ENCODE measurements at regions not wholly inside any gene's neighbourhood (a gene's known extent, or its start where the extent isn't known, plus 50 kb on each side); places are given as distances from the start of the nearest gene placed in this dataset.

DNA sequence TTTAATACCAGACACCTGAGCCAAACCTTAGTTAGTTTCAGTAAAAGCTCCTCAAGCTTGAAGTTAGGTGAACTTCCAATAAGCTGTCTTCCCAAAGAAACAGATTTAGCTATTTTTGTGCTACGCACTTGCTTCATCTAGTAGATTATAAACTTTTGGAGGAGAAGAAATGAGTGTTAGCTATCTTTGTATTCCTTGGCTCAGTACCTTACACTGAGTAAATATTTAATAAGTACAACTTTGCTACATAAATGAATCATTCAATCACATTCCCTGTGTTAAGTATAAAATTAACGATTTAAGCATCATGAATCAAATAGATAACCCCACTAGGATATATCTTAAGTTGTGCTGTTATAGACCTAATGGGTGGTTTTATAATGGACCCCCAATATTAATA, 307.0 kb downstream of the PCNX1 start:
- H3K9ac ChIP-seq (ENCODE audit: low read depth in 1 of 2, low read length in 2 of 2), result no peak overlapping the region
- H3K36me3 ChIP-seq (ENCODE audit: control insufficient read depth in 2 of 2, insufficient read depth in 2 of 2, low read length in 2 of 2), result no peaks in the 10 kb centered on the region
- no peaks in the 10 kb centered on the region for H3K4me1 ChIP-seq (ENCODE audit: control insufficient read depth in 2 of 2, insufficient read depth in 2 of 2, low read length in 2 of 2)
- no peaks in the 10 kb centered on the region for H3K9me3 ChIP-seq (ENCODE audit: control insufficient read depth in 2 of 2, low read length in 2 of 2)
- H3K27me3 ChIP-seq (ENCODE audit: control insufficient read depth in 2 of 2, insufficient read depth in 2 of 2, low read length in 2 of 2), result no peaks in the 10 kb centered on the region
- no peak overlapping the region for H3K27ac ChIP-seq (ENCODE audit: low read depth in 2 of 2, low read length in 2 of 2)
- no peak overlapping the region for H3K4me3 ChIP-seq (ENCODE audit: low read length in 2 of 2)

GRCh38 chr14:71220462-71220861, 313.2 kb downstream of the PCNX1 start:
- H3K27ac ChIP-seq (ENCODE audit: low read depth in 2 of 2, low read length in 2 of 2), result no peak overlapping the region
- no peaks in the 10 kb centered on the region for H3K9me3 ChIP-seq (ENCODE audit: control insufficient read depth in 2 of 2, low read length in 2 of 2)
- H3K36me3 ChIP-seq (ENCODE audit: control insufficient read depth in 2 of 2, insufficient read depth in 2 of 2, low read length in 2 of 2), result no peaks in the 10 kb centered on the region
- no peak overlapping the region for H3K4me3 ChIP-seq (ENCODE audit: low read length in 2 of 2)
- H3K9ac ChIP-seq (ENCODE audit: low read depth in 1 of 2, low read length in 2 of 2), result no peak overlapping the region
- no peaks in the 10 kb centered on the region for H3K4me1 ChIP-seq (ENCODE audit: control insufficient read depth in 2 of 2, insufficient read depth in 2 of 2, low read length in 2 of 2)
- no peaks in the 10 kb centered on the region for H3K27me3 ChIP-seq (ENCODE audit: control insufficient read depth in 2 of 2, insufficient read depth in 2 of 2, low read length in 2 of 2)

GRCh38 chr14:71221119-71221518, 313.9 kb downstream of the PCNX1 start:
- Histone ChIP-seq H3K4me1 (ENCODE audit: control insufficient read depth in 2 of 2, insufficient read depth in 2 of 2, low read length in 2 of 2) (no peaks in the 10 kb centered on the region), H3K27ac (ENCODE audit: low read depth in 2 of 2, low read length in 2 of 2) (no peak overlapping the region), H3K4me3 (ENCODE audit: low read length in 2 of 2) (no peak overlapping the region), H3K27me3 (ENCODE audit: control insufficient read depth in 2 of 2, insufficient read depth in 2 of 2, low read length in 2 of 2) (no peaks in the 10 kb centered on the region), H3K36me3 (ENCODE audit: control insufficient read depth in 2 of 2, insufficient read depth in 2 of 2, low read length in 2 of 2) (no peaks in the 10 kb centered on the region), H3K9me3 (ENCODE audit: control insufficient read depth in 2 of 2, low read length in 2 of 2) (no peaks in the 10 kb centered on the region), H3K9ac (ENCODE audit: low read depth in 1 of 2, low read length in 2 of 2) (no peak overlapping the region)

GRCh38 chr14:71225113-71225512, 317.9 kb downstream of the PCNX1 start:
- Histone ChIP-seq H3K27ac (ENCODE audit: low read depth in 2 of 2, low read length in 2 of 2) (no peak overlapping the region), H3K9me3 (ENCODE audit: control insufficient read depth in 2 of 2, low read length in 2 of 2) (no peaks in the 10 kb centered on the region), H3K9ac (ENCODE audit: low read depth in 1 of 2, low read length in 2 of 2) (no peak overlapping the region), H3K4me3 (ENCODE audit: low read length in 2 of 2) (no peak overlapping the region), H3K27me3 (ENCODE audit: control insufficient read depth in 2 of 2, insufficient read depth in 2 of 2, low read length in 2 of 2) (no peaks in the 10 kb centered on the region), H3K4me1 (ENCODE audit: control insufficient read depth in 2 of 2, insufficient read depth in 2 of 2, low read length in 2 of 2) (no peaks in the 10 kb centered on the region), H3K36me3 (ENCODE audit: control insufficient read depth in 2 of 2, insufficient read depth in 2 of 2, low read length in 2 of 2) (no peaks in the 10 kb centered on the region)

GRCh38 chr14:71228711-71229110, 321.5 kb downstream of the PCNX1 start:
- Histone ChIP-seq H3K9ac (ENCODE audit: low read depth in 1 of 2, low read length in 2 of 2) (no peak overlapping the region), H3K27me3 (ENCODE audit: control insufficient read depth in 2 of 2, insufficient read depth in 2 of 2, low read length in 2 of 2) (no peaks in the 10 kb centered on the region), H3K4me3 (ENCODE audit: low read length in 2 of 2) (no peak overlapping the region), H3K4me1 (ENCODE audit: control insufficient read depth in 2 of 2, insufficient read depth in 2 of 2, low read length in 2 of 2) (no peaks in the 10 kb centered on the region), H3K9me3 (ENCODE audit: control insufficient read depth in 2 of 2, low read length in 2 of 2) (no peaks in the 10 kb centered on the region), H3K27ac (ENCODE audit: low read depth in 2 of 2, low read length in 2 of 2) (no peak overlapping the region), H3K36me3 (ENCODE audit: control insufficient read depth in 2 of 2, insufficient read depth in 2 of 2, low read length in 2 of 2) (no peaks in the 10 kb centered on the region)

DNA sequence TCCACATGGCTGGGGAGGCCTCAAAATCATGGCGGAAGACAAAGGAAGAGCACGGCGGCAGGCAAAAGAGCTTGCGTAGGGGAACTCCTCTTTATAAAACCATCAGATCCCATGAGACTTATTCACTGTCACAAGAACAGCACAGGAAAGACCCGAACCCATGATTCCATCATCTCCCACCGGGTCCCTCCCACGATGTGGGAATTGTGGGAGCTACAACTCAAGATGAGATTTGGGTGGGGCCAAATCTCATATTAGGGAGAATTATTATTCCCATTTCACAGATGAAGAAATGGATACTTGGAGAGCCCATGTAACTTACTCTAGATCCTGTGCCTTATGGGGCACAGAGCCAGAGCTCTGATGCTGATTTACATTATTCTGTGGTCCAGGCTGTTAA, 322.6 kb downstream of the PCNX1 start:
- no peaks in the 10 kb centered on the region for H3K27me3 ChIP-seq (ENCODE audit: control insufficient read depth in 2 of 2, insufficient read depth in 2 of 2, low read length in 2 of 2)
- H3K9me3 ChIP-seq (ENCODE audit: control insufficient read depth in 2 of 2, low read length in 2 of 2), result no peaks in the 10 kb centered on the region
- no peaks in the 10 kb centered on the region for H3K4me1 ChIP-seq (ENCODE audit: control insufficient read depth in 2 of 2, insufficient read depth in 2 of 2, low read length in 2 of 2)
- no peak overlapping the region for H3K27ac ChIP-seq (ENCODE audit: low read depth in 2 of 2, low read length in 2 of 2)
- H3K4me3 ChIP-seq (ENCODE audit: low read length in 2 of 2), result no peak overlapping the region
- no peaks in the 10 kb centered on the region for H3K36me3 ChIP-seq (ENCODE audit: control insufficient read depth in 2 of 2, insufficient read depth in 2 of 2, low read length in 2 of 2)
- H3K9ac ChIP-seq (ENCODE audit: low read depth in 1 of 2, low read length in 2 of 2), result no peak overlapping the region

- Histone ChIP-seq H3K9me3 (ENCODE audit: control insufficient read depth in 2 of 2, low read length in 2 of 2) (no peaks in the 10 kb centered on the region), H3K27me3 (ENCODE audit: control insufficient read depth in 2 of 2, insufficient read depth in 2 of 2, low read length in 2 of 2) (no peaks in the 10 kb centered on the region), H3K4me1 (ENCODE audit: control insufficient read depth in 2 of 2, insufficient read depth in 2 of 2, low read length in 2 of 2) (no peaks in the 10 kb centered on the region), H3K36me3 (ENCODE audit: control insufficient read depth in 2 of 2, insufficient read depth in 2 of 2, low read length in 2 of 2) (no peaks in the 10 kb centered on the region), H3K9ac (ENCODE audit: low read depth in 1 of 2, low read length in 2 of 2) (no peak overlapping the region), H3K27ac (ENCODE audit: low read depth in 2 of 2, low read length in 2 of 2) (no peak overlapping the region), H3K4me3 (ENCODE audit: low read length in 2 of 2) (no peak overlapping the region)
Measured at GRCh38 chr14:71230897-71231296, 323.6 kb downstream of the PCNX1 start.

- H3K27ac ChIP-seq (ENCODE audit: low read depth in 2 of 2, low read length in 2 of 2), result no peak overlapping the region
- H3K4me3 ChIP-seq (ENCODE audit: low read length in 2 of 2), result no peak overlapping the region
- no peaks in the 10 kb centered on the region for H3K36me3 ChIP-seq (ENCODE audit: control insufficient read depth in 2 of 2, insufficient read depth in 2 of 2, low read length in 2 of 2)
- no peaks in the 10 kb centered on the region for H3K9me3 ChIP-seq (ENCODE audit: control insufficient read depth in 2 of 2, low read length in 2 of 2)
- H3K4me1 ChIP-seq (ENCODE audit: control insufficient read depth in 2 of 2, insufficient read depth in 2 of 2, low read length in 2 of 2), result no peaks in the 10 kb centered on the region
- H3K27me3 ChIP-seq (ENCODE audit: control insufficient read depth in 2 of 2, insufficient read depth in 2 of 2, low read length in 2 of 2), result no peaks in the 10 kb centered on the region
- no peak overlapping the region for H3K9ac ChIP-seq (ENCODE audit: low read depth in 1 of 2, low read length in 2 of 2)
Measured at GRCh38 chr14:71231521-71232393, 324.5 kb downstream of the PCNX1 start.

GRCh38 chr14:71232506-71232905, 325.2 kb downstream of the PCNX1 start:
- Histone ChIP-seq H3K27ac (ENCODE audit: low read depth in 2 of 2, low read length in 2 of 2) (no peak overlapping the region), H3K9ac (ENCODE audit: low read depth in 1 of 2, low read length in 2 of 2) (no peak overlapping the region), H3K27me3 (ENCODE audit: control insufficient read depth in 2 of 2, insufficient read depth in 2 of 2, low read length in 2 of 2) (no peaks in the 10 kb centered on the region), H3K9me3 (ENCODE audit: control insufficient read depth in 2 of 2, low read length in 2 of 2) (no peaks in the 10 kb centered on the region), H3K4me1 (ENCODE audit: control insufficient read depth in 2 of 2, insufficient read depth in 2 of 2, low read length in 2 of 2) (no peaks in the 10 kb centered on the region), H3K36me3 (ENCODE audit: control insufficient read depth in 2 of 2, insufficient read depth in 2 of 2, low read length in 2 of 2) (no peaks in the 10 kb centered on the region), H3K4me3 (ENCODE audit: low read length in 2 of 2) (no peak overlapping the region)

DNA sequence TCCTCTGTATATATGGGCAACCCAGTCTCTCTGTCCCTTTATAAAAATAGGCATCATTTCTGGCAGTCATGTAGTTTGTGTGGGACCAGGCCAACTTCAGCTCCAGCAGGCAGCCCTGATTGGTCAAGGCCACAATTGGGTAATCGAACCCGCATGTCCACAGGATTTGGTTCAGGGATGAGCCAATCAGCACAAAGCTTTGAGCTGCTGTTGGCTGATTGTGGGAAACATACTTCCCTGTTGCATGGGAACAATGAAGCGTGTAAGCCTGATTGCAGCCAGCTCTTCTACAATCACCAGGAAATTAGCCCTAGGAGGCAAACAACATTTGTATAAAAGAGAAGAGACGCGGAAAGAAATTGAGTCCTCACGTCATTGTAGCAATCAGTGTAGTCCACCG, 328.6 kb downstream of the PCNX1 start:
- Histone ChIP-seq H3K27me3 (ENCODE audit: control insufficient read depth in 2 of 2, insufficient read depth in 2 of 2, low read length in 2 of 2) (no peaks in the 10 kb centered on the region), H3K27ac (ENCODE audit: low read depth in 2 of 2, low read length in 2 of 2) (no peak overlapping the region), H3K9ac (ENCODE audit: low read depth in 1 of 2, low read length in 2 of 2) (no peak overlapping the region), H3K4me1 (ENCODE audit: control insufficient read depth in 2 of 2, insufficient read depth in 2 of 2, low read length in 2 of 2) (no peaks in the 10 kb centered on the region), H3K4me3 (ENCODE audit: low read length in 2 of 2) (no peak overlapping the region), H3K36me3 (ENCODE audit: control insufficient read depth in 2 of 2, insufficient read depth in 2 of 2, low read length in 2 of 2) (no peaks in the 10 kb centered on the region), H3K9me3 (ENCODE audit: control insufficient read depth in 2 of 2, low read length in 2 of 2) (no peaks in the 10 kb centered on the region)
